OCI-LY1 (cell line): ENCODE measurements at regions not wholly inside any gene's neighbourhood (a gene's known extent, or its start where the extent isn't known, plus 50 kb on each side); places are given as distances from the start of the nearest gene placed in this dataset.

Source experiments
- H2AFZ ChIP-seq: fragments of 200-600 bp; sonication (generic), shearing (Covaris generic); 2 replicates; pipeline ENCODE4 v1.6.0; 2014; ENCODE audit warnings: antibody characterized with exemption, mild to moderate bottlenecking, low read length
- H3F3A ChIP-seq: fragments of 200-600 bp; sonication (generic), shearing (Covaris generic); 2 replicates; pipeline ENCODE4 v1.6.0; 2014; ENCODE audit warnings: mild to moderate bottlenecking, antibody characterized with exemption, low read length, moderate library complexity; ENCODE audit not compliant: insufficient read depth
- H3K27ac ChIP-seq: fragments of 200-600 bp; sonication (generic); 2 replicates; pipeline ENCODE4 v1.5.1; 2014; ENCODE audit warnings: low read length, mixed run types, mild to moderate bottlenecking, low read depth; ENCODE audit not compliant: poor library complexity, severe bottlenecking
- H3K27me3 ChIP-seq: fragments of 200-600 bp; sonication (generic); 2 replicates; pipeline ENCODE4 v1.6.0; 2014; ENCODE audit warnings: antibody characterized with exemption, mild to moderate bottlenecking, low read length, moderate library complexity; ENCODE audit not compliant: insufficient read depth
- H3K36me3 ChIP-seq: fragments of 200-600 bp; sonication (generic); 2 replicates; pipeline ENCODE4 v1.6.1; 2014; ENCODE audit warnings: mild to moderate bottlenecking, antibody characterized with exemption, low read length, moderate library complexity, mixed read lengths; ENCODE audit not compliant: insufficient read depth
- H3K4me1 ChIP-seq: fragments of 200-600 bp; sonication (generic); 2 replicates; pipeline ENCODE4 v1.5.1; 2014; ENCODE audit warnings: mild to moderate bottlenecking, low read length, moderate library complexity; ENCODE audit not compliant: insufficient read depth, severe bottlenecking
- H3K4me2 ChIP-seq: fragments of 200-600 bp; sonication (generic), shearing (Covaris generic); 2 replicates; pipeline ENCODE4 v1.6.1; 2014; ENCODE audit warnings: low read length
- H3K4me3 ChIP-seq: fragments of 200-600 bp; sonication (generic); 2 replicates; pipeline ENCODE4 v1.5.1; 2014; ENCODE audit warnings: low read length, low read depth, mild to moderate bottlenecking, mixed read lengths; ENCODE audit not compliant: poor library complexity, severe bottlenecking
- H3K79me2 ChIP-seq: fragments of 200-600 bp; shearing (Covaris generic); 2 replicates; pipeline ENCODE4 v1.6.1; 2016; ENCODE audit warnings: mixed run types, low read length, mixed read lengths; ENCODE audit not compliant: insufficient read depth
- H3K9ac ChIP-seq: fragments of 200-600 bp; sonication (generic), shearing (Covaris generic); 2 replicates; pipeline ENCODE4 v1.6.1; 2014; ENCODE audit warnings: mild to moderate bottlenecking, low read length, mixed read lengths
- H3K9me2 ChIP-seq: fragments of 200-600 bp; sonication (generic), shearing (Covaris generic); 2 replicates; pipeline ENCODE4 v1.6.1; 2014; ENCODE audit warnings: low read depth, mild to moderate bottlenecking, low read length, mixed read lengths
- H3K9me3 ChIP-seq: fragments of 200-600 bp; shearing (Covaris generic); 2 replicates; pipeline ENCODE4 v1.6.1; 2014; ENCODE audit warnings: low read length, mixed read lengths
- H4K20me1 ChIP-seq: fragments of 200-600 bp; sonication (generic), shearing (Covaris generic); 2 replicates; pipeline ENCODE4 v1.6.0; 2016; ENCODE audit warnings: mild to moderate bottlenecking, low read length; ENCODE audit not compliant: insufficient read depth
- EZH2 ChIP-seq: fragments of 200-600 bp; sonication (generic), shearing (Covaris generic); IDR thresholded peaks from 2 replicates; pipeline ENCODE4 v1.8.0; 2017; ENCODE audit warnings: borderline replicate concordance, mixed run types, mild to moderate bottlenecking, antibody characterized with exemption, low read length, moderate library complexity, mixed read lengths
- TF ChIP-seq, protein P1 (sequence below): fragments of 200-600 bp; sonication (generic), shearing (Covaris generic); IDR thresholded peaks from 2 replicates; pipeline ENCODE4 v1.5.1; 2017; ENCODE audit warnings: mild to moderate bottlenecking, antibody characterized with exemption, low read length, moderate library complexity, mixed read lengths

DNA sequence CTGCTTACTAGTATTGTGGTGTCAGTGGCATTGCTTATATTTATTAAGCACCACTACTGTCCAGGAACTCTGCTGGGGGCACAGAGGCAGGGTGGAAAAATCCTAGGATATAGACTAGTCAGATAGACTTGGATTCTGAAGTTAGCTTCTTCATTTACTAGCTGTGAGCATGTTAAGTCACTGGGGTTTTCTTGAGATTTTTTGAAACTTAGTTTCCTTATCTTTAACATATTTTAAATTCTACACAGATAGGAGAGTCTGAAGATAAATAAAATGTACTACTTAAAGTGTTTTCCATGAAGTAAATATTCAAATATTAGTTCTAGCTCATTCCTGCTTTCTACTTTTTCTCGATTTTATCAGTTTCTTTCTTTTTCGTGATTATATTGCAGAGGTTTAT, 196.9 kb upstream of the GRID2 start:
- Histone ChIP-seq H3K4me2 (no peak overlapping the region), H3K36me3 (no peaks in the 10 kb centered on the region), H3K9ac (no peak overlapping the region), H2AFZ (no peak overlapping the region), H3F3A (no peaks in the 10 kb centered on the region), H3K79me2 (no peaks in the 10 kb centered on the region), H3K9me2 (no peaks in the 10 kb centered on the region), H4K20me1 (no peaks in the 10 kb centered on the region), H3K27me3 (no peaks in the 10 kb centered on the region), H3K27ac (no peak overlapping the region), H3K4me1 (no peaks in the 10 kb centered on the region), H3K4me3 (no peak overlapping the region), H3K9me3 (no peaks in the 10 kb centered on the region)
- TF ChIP-seq EZH2 = no peak

DNA sequence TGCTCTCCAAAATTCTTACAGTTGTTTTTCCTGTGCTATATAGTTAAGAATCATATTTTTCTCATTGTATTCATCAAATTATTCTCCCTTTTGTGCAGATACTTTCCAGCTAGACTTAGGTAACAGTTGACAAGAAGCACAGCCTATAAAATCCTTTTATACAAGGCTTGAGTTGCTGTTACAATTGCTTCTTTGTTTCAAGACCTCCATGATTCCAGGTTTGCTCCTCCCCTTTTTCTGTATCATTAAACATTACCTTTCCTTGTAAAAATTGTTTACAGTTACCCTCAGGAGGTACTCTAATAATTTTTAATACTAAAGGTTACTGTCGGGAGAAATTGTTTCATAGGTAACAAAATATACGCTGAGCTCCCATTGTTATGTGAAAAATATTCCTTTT, 192.3 kb upstream of the GRID2 start:
- H3K9ac ChIP-seq = no peak overlapping the region
- no peaks in the 10 kb centered on the region for H3K79me2 ChIP-seq
- no peak overlapping the region for H3K4me2 ChIP-seq
- no peak for TF ChIP-seq EZH2
- TF ChIP-seq, protein P1, sequence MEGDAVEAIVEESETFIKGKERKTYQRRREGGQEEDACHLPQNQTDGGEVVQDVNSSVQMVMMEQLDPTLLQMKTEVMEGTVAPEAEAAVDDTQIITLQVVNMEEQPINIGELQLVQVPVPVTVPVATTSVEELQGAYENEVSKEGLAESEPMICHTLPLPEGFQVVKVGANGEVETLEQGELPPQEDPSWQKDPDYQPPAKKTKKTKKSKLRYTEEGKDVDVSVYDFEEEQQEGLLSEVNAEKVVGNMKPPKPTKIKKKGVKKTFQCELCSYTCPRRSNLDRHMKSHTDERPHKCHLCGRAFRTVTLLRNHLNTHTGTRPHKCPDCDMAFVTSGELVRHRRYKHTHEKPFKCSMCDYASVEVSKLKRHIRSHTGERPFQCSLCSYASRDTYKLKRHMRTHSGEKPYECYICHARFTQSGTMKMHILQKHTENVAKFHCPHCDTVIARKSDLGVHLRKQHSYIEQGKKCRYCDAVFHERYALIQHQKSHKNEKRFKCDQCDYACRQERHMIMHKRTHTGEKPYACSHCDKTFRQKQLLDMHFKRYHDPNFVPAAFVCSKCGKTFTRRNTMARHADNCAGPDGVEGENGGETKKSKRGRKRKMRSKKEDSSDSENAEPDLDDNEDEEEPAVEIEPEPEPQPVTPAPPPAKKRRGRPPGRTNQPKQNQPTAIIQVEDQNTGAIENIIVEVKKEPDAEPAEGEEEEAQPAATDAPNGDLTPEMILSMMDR = no peak
- no peaks in the 10 kb centered on the region for H4K20me1 ChIP-seq
- H3K27ac ChIP-seq = no peak overlapping the region
- no peak overlapping the region for H2AFZ ChIP-seq
- H3K9me3 ChIP-seq = no peaks in the 10 kb centered on the region
- H3K36me3 ChIP-seq = no peaks in the 10 kb centered on the region
- H3K4me3 ChIP-seq = no peak overlapping the region
- H3K27me3 ChIP-seq = no peaks in the 10 kb centered on the region
- no peaks in the 10 kb centered on the region for H3K9me2 ChIP-seq
- H3K4me1 ChIP-seq = no peaks in the 10 kb centered on the region
- H3F3A ChIP-seq = no peaks in the 10 kb centered on the region

DNA sequence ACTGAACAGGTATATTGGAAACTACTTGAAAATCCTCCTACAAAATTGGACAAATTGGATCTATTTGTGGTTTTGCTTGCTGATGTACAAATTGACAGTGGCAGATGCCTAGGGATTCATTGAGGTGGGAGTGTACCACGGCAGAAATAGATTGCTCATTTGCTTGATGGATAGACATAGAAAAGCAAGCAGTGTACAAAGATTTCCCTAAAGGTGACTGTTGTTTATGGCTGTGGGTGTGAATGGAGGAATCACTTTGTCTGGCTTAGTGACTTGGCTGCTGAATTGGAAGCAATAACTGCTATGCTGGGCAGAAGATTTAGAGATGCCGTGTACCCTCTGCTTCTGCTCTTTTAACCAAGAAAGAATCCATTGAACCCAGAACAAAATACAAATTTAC, 191.0 kb upstream of the GRID2 start:
- no peak overlapping the region for H2AFZ ChIP-seq
- no peak overlapping the region for H3K27ac ChIP-seq
- H3K79me2 ChIP-seq = no peaks in the 10 kb centered on the region
- H3K27me3 ChIP-seq = no peaks in the 10 kb centered on the region
- H3K4me1 ChIP-seq = no peaks in the 10 kb centered on the region
- H3K36me3 ChIP-seq = no peaks in the 10 kb centered on the region
- no peaks in the 10 kb centered on the region for H3K9me2 ChIP-seq
- no peaks in the 10 kb centered on the region for H3K9me3 ChIP-seq
- no peak overlapping the region for H3K4me2 ChIP-seq
- TF ChIP-seq, protein P1 = no peak
- no peak for TF ChIP-seq EZH2
- no peaks in the 10 kb centered on the region for H3F3A ChIP-seq
- no peak overlapping the region for H3K9ac ChIP-seq
- no peak overlapping the region for H3K4me3 ChIP-seq
- no peaks in the 10 kb centered on the region for H4K20me1 ChIP-seq

DNA sequence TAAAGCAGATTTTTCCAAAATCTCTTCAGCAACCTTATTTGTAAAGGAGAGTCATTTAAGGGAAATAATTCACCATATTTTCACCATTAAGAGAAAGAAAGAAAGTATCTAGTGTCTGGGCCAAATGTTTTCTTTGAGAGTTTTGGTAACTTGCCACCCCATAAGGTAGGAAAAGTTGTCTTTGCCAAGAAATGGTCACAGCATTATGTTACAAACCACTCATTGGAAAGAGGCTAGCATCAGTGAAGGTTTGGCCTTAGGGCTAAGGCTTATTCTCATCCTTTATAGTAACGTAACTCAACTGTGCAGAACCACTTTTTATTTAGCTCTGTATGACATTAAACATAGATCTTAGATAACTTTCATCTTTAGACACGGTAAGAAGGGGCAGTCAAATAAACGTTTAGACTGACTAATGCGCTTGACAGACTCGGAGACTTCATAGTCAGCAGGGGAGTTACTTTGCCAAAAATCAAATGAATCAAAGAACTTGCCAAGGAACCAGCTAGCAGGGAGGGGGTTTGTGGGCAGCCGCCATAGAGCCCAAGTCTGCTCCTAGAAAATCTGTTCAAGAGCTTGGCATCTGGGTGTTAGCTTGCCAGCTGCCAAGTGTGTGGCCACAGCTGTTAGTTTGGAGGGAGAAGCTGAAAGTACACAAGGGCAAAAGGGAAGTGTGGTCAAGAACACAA, 182.8 kb upstream of the GRID2 start:
- Histone ChIP-seq H3K9me2 (no peaks in the 10 kb centered on the region), H3K27me3 (no peaks in the 10 kb centered on the region), H4K20me1 (no peaks in the 10 kb centered on the region), H3K4me2 (no peak overlapping the region), H3K36me3 (no peaks in the 10 kb centered on the region), H2AFZ (no peak overlapping the region), H3K9ac (no peak overlapping the region), H3K4me1 (no peaks in the 10 kb centered on the region), H3F3A (no peaks in the 10 kb centered on the region), H3K79me2 (no peaks in the 10 kb centered on the region), H3K4me3 (no peak overlapping the region), H3K27ac (no peak overlapping the region), H3K9me3 (no peaks in the 10 kb centered on the region)
- TF ChIP-seq, protein P1 = no peak
- no peak for TF ChIP-seq EZH2
